HUES6 (cell line): ENCODE measurements at regions not wholly inside any gene's neighbourhood (a gene's known extent, or its start where the extent isn't known, plus 50 kb on each side); places are given as distances from the start of the nearest gene placed in this dataset.

Experiments
- H3K27ac ChIP-seq: 2 replicates; pipeline ENCODE4 v1.7.0; 2013; ENCODE audit warnings: low read depth, mild to moderate bottlenecking, low read length, inconsistent platforms
- H3K27me3 ChIP-seq: 2 replicates; pipeline ENCODE4 v1.6.1; 2013; ENCODE audit warnings: low read length; ENCODE audit not compliant: control insufficient read depth, insufficient read depth
- H3K36me3 ChIP-seq: 2 replicates; pipeline ENCODE4 v1.6.1; 2013; ENCODE audit warnings: low read length; ENCODE audit not compliant: control insufficient read depth, insufficient read depth
- H3K4me1 ChIP-seq: 2 replicates; pipeline ENCODE4 v1.6.1; 2013; ENCODE audit warnings: low read length; ENCODE audit not compliant: control insufficient read depth, insufficient read depth
- H3K4me3 ChIP-seq: 2 replicates; pipeline ENCODE4 v1.5.1; 2013; ENCODE audit warnings: low read depth, low read length
- H3K9ac ChIP-seq: one replicate; pipeline ENCODE4 v1.6.1; 2013; ENCODE audit warnings: mild to moderate bottlenecking, low read length
- H3K9me3 ChIP-seq: 2 replicates; pipeline ENCODE4 v1.6.1; 2013; ENCODE audit warnings: low read depth, low read length; ENCODE audit not compliant: control insufficient read depth, insufficient read depth

- Histone ChIP-seq H3K9ac (no peak overlapping the region), H3K4me3 (no peak overlapping the region), H3K36me3 (no peaks in the 10 kb centered on the region), H3K4me1 (peaks cover 6% of the 10 kb centered on the region; the same call in 1 of the 2 replicates), H3K9me3 (no peaks in the 10 kb centered on the region), H3K27me3 (peaks cover 18% of the 10 kb centered on the region; the same call in 1 of the 2 replicates), H3K27ac (no peak overlapping the region)
Observed at GRCh38 chr11:134585666-134586610, 173.9 kb upstream of the B3GAT1 start.

- Histone ChIP-seq H3K36me3 (no peaks in the 10 kb centered on the region), H3K9me3 (no peaks in the 10 kb centered on the region), H3K4me1 (peaks cover 6% of the 10 kb centered on the region; the same call in 1 of the 2 replicates), H3K9ac (no peak overlapping the region), H3K27ac (no peak overlapping the region), H3K27me3 (peaks cover 18% of the 10 kb centered on the region; the same call in 1 of the 2 replicates), H3K4me3 (no peak overlapping the region)
Observed at GRCh38 chr11:134584706-134585445, 172.8 kb upstream of the B3GAT1 start.

- no peak overlapping the region for H3K4me3 ChIP-seq
- H3K27me3 ChIP-seq = peaks cover 17% of the 10 kb centered on the region; the same call in 1 of the 2 replicates
- no peaks in the 10 kb centered on the region for H3K9me3 ChIP-seq
- H3K36me3 ChIP-seq = no peaks in the 10 kb centered on the region
- peaks cover 6% of the 10 kb centered on the region; the same call in 1 of the 2 replicates for H3K4me1 ChIP-seq
- no peak overlapping the region for H3K27ac ChIP-seq
- H3K9ac ChIP-seq = no peak overlapping the region
Observed at GRCh38 chr11:134584001-134584561, 172.0 kb upstream of the B3GAT1 start.

GRCh38 chr11:134583397-134583990, 171.5 kb upstream of the B3GAT1 start:
- no peaks in the 10 kb centered on the region for H3K36me3 ChIP-seq
- no peaks in the 10 kb centered on the region for H3K9me3 ChIP-seq
- peaks cover 6% of the 10 kb centered on the region; the same call in 1 of the 2 replicates for H3K4me1 ChIP-seq
- H3K9ac ChIP-seq = no peak overlapping the region
- H3K27me3 ChIP-seq = peaks cover 15% of the 10 kb centered on the region; the same call in 1 of the 2 replicates
- no peak overlapping the region for H3K27ac ChIP-seq
- no peak overlapping the region for H3K4me3 ChIP-seq

GRCh38 chr11:134582770-134583095, 170.7 kb upstream of the B3GAT1 start:
- H3K9ac ChIP-seq = no peak overlapping the region
- H3K36me3 ChIP-seq = no peaks in the 10 kb centered on the region
- H3K4me1 ChIP-seq = peaks cover 6% of the 10 kb centered on the region; the same call in 1 of the 2 replicates
- no peak overlapping the region for H3K4me3 ChIP-seq
- peaks cover 13% of the 10 kb centered on the region; the same call in 1 of the 2 replicates for H3K27me3 ChIP-seq
- no peaks in the 10 kb centered on the region for H3K9me3 ChIP-seq
- no peak overlapping the region for H3K27ac ChIP-seq

- Histone ChIP-seq H3K4me1 (peaks cover 6% of the 10 kb centered on the region; the same call in 1 of the 2 replicates), H3K9ac (no peak overlapping the region), H3K36me3 (no peaks in the 10 kb centered on the region), H3K27ac (no peak overlapping the region), H3K4me3 (no peak overlapping the region), H3K9me3 (no peaks in the 10 kb centered on the region), H3K27me3 (peaks cover 8% of the 10 kb centered on the region; the same call in 1 of the 2 replicates)
Observed at GRCh38 chr11:134581966-134582769, 170.1 kb upstream of the B3GAT1 start.

- no peak overlapping the region for H3K9ac ChIP-seq
- no peak overlapping the region for H3K27ac ChIP-seq
- 0 out of 2 replicates have a peak, but pooled peaks cover 7% of the 10 kb centered on the region for H3K27me3 ChIP-seq
- no peaks in the 10 kb centered on the region for H3K36me3 ChIP-seq
- no peaks in the 10 kb centered on the region for H3K9me3 ChIP-seq
- H3K4me1 ChIP-seq = peaks cover 6% of the 10 kb centered on the region; the same call in 1 of the 2 replicates
- H3K4me3 ChIP-seq = no peak overlapping the region
Observed at GRCh38 chr11:134581121-134581626, 169.1 kb upstream of the B3GAT1 start.

GRCh38 chr11:134580610-134580975, 168.6 kb upstream of the B3GAT1 start:
- Histone ChIP-seq H3K4me1 (peaks cover 10% of the 10 kb centered on the region; the same call in 1 of the 2 replicates), H3K27me3 (0 out of 2 replicates have a peak, but pooled peaks cover 2% of the 10 kb centered on the region), H3K9me3 (no peaks in the 10 kb centered on the region), H3K27ac (no peak overlapping the region), H3K9ac (no peak overlapping the region), H3K36me3 (no peaks in the 10 kb centered on the region), H3K4me3 (no peak overlapping the region)

- no peaks in the 10 kb centered on the region for H3K9me3 ChIP-seq
- H3K27ac ChIP-seq = no peak overlapping the region
- peaks cover 8% of the 10 kb centered on the region; the same call in 1 of the 2 replicates for H3K4me1 ChIP-seq
- no peaks in the 10 kb centered on the region for H3K36me3 ChIP-seq
- H3K27me3 ChIP-seq = no peaks in the 10 kb centered on the region
- no peak overlapping the region for H3K9ac ChIP-seq
- H3K4me3 ChIP-seq = no peak overlapping the region
Observed at GRCh38 chr11:134579724-134580609, 167.9 kb upstream of the B3GAT1 start.
